Gastroesophageal sphincter (tissue), 3 donors: ENCODE measurements at regions not wholly inside any gene's neighbourhood (a gene's known extent, or its start where the extent isn't known, plus 50 kb on each side); places are given as distances from the start of the nearest gene placed in this dataset.

Experiments used
- POLR2A ChIP-seq, 2 donors: fragments of 450-650 bp; IDR thresholded peaks; one replicate each; pipeline ENCODE4 v1.6.1; 2017; ENCODE audit warnings: antibody characterized with exemption in 2 of 2, mild to moderate bottlenecking in 2 of 2, moderate library complexity in 1 of 2
- TF ChIP-seq, protein P1 (sequence below), 4 experiments: fragments of 200-600 bp in 2 of 4; fragments of 450-650 bp in 2 of 4; sonication (generic) in 1 of 4; IDR thresholded peaks; one replicate each; pipeline ENCODE4 v1.5.1; 2017 to 2019; ENCODE audit warnings: antibody characterized with exemption in 4 of 4, mild to moderate bottlenecking in 2 of 4, moderate library complexity in 2 of 4

DNA sequence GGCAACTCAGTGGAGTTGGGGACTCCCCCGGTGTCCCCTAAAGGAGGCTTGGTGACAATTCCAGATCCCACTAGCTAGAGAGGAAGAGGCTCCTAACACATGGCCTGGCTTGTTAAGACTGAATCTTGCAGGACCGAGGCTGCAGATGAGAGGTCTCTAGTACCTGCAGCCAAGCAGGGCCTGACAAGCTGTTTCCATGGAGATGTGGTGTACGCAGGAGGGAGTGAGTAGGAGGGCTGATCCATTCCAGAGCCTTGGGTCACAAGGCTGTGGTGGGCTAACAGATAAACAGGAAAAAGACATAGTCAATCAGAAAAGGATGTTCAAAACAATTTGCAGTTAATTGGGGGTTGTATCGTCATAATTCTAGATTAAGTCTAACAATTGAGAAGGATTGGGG is 77.3 kb upstream of the MKLN1 start:
- TF ChIP-seq, protein P1, sequence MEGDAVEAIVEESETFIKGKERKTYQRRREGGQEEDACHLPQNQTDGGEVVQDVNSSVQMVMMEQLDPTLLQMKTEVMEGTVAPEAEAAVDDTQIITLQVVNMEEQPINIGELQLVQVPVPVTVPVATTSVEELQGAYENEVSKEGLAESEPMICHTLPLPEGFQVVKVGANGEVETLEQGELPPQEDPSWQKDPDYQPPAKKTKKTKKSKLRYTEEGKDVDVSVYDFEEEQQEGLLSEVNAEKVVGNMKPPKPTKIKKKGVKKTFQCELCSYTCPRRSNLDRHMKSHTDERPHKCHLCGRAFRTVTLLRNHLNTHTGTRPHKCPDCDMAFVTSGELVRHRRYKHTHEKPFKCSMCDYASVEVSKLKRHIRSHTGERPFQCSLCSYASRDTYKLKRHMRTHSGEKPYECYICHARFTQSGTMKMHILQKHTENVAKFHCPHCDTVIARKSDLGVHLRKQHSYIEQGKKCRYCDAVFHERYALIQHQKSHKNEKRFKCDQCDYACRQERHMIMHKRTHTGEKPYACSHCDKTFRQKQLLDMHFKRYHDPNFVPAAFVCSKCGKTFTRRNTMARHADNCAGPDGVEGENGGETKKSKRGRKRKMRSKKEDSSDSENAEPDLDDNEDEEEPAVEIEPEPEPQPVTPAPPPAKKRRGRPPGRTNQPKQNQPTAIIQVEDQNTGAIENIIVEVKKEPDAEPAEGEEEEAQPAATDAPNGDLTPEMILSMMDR (IDR thresholded peaks at IDR 0.05): no peak
- no peak for TF ChIP-seq POLR2A (IDR thresholded peaks at IDR 0.05)
